ENCODE measurements at regions not wholly inside any gene's neighbourhood (a gene's known extent, or its start where the extent isn't known, plus 50 kb on each side); places are given as distances from the start of the nearest gene placed in this dataset.

DNA sequence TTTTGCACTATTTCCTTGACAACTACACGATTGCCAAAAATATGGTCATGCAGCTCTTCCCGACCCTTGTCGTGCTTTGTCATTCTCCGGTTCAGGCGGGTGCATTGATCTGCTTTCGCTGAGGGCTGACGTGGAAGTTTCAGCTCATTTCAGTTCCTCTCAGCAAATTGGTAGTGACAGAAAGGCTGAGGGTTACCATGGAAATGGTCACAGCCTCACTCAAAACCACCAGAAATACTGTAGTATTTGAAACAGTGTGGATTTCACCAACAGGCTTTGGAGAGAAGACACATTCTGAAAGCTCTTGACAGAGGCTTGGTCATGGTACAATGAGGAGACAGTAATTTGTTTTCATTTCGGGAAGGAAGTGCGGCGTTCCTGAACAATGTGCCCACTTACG, 99.7 kb upstream of the EXOC2 start:
- Histone ChIP-seq H3K4me1 (ENCODE audit: control insufficient read depth in 1 of 2, insufficient read depth in 2 of 2, low read depth in 1 of 2, low read length in 1 of 2) (peaks cover 0 to 4% of the 10 kb centered on the region in 2 experiments; a peak in 1 of 4 replicates), H2AFZ (ENCODE audit: low read depth) (no peak overlapping the region), H3K27me3 (ENCODE audit: insufficient read depth) (peaks cover 48% of the 10 kb centered on the region; the same call in 1 of the 2 replicates), H4K20me1 (ENCODE audit: insufficient read depth) (no peaks in the 10 kb centered on the region), H3K4me3 (ENCODE audit: low read depth in 2 of 2, low read length in 1 of 2) (no peak overlapping the region), H3K36me3 (replicated peaks in 1 of 2; ENCODE audit: control insufficient read depth in 1 of 2, insufficient read depth in 2 of 2, low read length in 1 of 2) (no peaks in the 10 kb centered on the region), H3K4me2 (no peak overlapping the region), H3K9me2 (no peaks in the 10 kb centered on the region), H3K9me3 (no peaks in the 10 kb centered on the region), H3F3A (replicated peaks; ENCODE audit: insufficient read depth) (no peaks in the 10 kb centered on the region), H3K9ac (no peak overlapping the region), H3K79me2 (ENCODE audit: insufficient read depth) (no peaks in the 10 kb centered on the region), H3K27ac (ENCODE audit: low read depth in 2 of 2, low read length in 1 of 2) (no peak overlapping the region)
- 55% methylated on average over 11 of the region's 11 CpGs for WGBS (ENCODE audit: low lambda C conversion rate)
- TF ChIP-seq JUND (IDR thresholded peaks at IDR 0.05) = no peak
- no peak for TF ChIP-seq FOXM1 (IDR thresholded peaks at IDR 0.05; ENCODE audit: low read depth)
- TF ChIP-seq TCF12 (IDR thresholded peaks at IDR 0.05) = no peak
- no peak for TF ChIP-seq MEF2A (IDR thresholded peaks at IDR 0.05; ENCODE audit: borderline replicate concordance, low read depth)
- TF ChIP-seq, protein P1, sequence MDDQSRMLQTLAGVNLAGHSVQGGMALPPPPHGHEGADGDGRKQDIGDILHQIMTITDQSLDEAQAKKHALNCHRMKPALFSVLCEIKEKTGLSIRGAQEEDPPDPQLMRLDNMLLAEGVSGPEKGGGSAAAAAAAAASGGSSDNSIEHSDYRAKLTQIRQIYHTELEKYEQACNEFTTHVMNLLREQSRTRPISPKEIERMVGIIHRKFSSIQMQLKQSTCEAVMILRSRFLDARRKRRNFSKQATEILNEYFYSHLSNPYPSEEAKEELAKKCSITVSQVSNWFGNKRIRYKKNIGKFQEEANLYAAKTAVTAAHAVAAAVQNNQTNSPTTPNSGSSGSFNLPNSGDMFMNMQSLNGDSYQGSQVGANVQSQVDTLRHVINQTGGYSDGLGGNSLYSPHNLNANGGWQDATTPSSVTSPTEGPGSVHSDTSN (IDR thresholded peaks at IDR 0.05) = no peak
- no peak for TF ChIP-seq EP300 (IDR thresholded peaks at IDR 0.05; ENCODE audit: borderline replicate concordance in 1 of 2, low read depth in 1 of 2, low read length in 1 of 2)
- no peak for TF ChIP-seq TEAD4 (IDR thresholded peaks at IDR 0.05; ENCODE audit: borderline replicate concordance, insufficient read depth)
- TF ChIP-seq, protein P2, sequence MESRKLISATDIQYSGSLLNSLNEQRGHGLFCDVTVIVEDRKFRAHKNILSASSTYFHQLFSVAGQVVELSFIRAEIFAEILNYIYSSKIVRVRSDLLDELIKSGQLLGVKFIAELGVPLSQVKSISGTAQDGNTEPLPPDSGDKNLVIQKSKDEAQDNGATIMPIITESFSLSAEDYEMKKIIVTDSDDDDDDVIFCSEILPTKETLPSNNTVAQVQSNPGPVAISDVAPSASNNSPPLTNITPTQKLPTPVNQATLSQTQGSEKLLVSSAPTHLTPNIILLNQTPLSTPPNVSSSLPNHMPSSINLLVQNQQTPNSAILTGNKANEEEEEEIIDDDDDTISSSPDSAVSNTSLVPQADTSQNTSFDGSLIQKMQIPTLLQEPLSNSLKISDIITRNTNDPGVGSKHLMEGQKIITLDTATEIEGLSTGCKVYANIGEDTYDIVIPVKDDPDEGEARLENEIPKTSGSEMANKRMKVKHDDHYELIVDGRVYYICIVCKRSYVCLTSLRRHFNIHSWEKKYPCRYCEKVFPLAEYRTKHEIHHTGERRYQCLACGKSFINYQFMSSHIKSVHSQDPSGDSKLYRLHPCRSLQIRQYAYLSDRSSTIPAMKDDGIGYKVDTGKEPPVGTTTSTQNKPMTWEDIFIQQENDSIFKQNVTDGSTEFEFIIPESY (IDR thresholded peaks at IDR 0.05; ENCODE audit: borderline replicate concordance, low read depth) = no peak
- TF ChIP-seq CHD2 (IDR thresholded peaks at IDR 0.05; ENCODE audit: low read length, partially characterized antibody) = no peak
- TF ChIP-seq, protein P3, sequence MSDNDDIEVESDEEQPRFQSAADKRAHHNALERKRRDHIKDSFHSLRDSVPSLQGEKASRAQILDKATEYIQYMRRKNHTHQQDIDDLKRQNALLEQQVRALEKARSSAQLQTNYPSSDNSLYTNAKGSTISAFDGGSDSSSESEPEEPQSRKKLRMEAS (IDR thresholded peaks at IDR 0.05; ENCODE audit: low read depth) = no peak
- no peak for TF ChIP-seq GATA2 (CRISPR knock-in tag; IDR thresholded peaks at IDR 0.05)
- TF ChIP-seq, protein P4, sequence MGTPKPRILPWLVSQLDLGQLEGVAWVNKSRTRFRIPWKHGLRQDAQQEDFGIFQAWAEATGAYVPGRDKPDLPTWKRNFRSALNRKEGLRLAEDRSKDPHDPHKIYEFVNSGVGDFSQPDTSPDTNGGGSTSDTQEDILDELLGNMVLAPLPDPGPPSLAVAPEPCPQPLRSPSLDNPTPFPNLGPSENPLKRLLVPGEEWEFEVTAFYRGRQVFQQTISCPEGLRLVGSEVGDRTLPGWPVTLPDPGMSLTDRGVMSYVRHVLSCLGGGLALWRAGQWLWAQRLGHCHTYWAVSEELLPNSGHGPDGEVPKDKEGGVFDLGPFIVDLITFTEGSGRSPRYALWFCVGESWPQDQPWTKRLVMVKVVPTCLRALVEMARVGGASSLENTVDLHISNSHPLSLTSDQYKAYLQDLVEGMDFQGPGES (IDR thresholded peaks at IDR 0.05; ENCODE audit: low read depth, low read length) = no peak
- no peak for TF ChIP-seq MXI1 (IDR thresholded peaks at IDR 0.05; ENCODE audit: low read depth, low read length)
- TF ChIP-seq, protein P5, sequence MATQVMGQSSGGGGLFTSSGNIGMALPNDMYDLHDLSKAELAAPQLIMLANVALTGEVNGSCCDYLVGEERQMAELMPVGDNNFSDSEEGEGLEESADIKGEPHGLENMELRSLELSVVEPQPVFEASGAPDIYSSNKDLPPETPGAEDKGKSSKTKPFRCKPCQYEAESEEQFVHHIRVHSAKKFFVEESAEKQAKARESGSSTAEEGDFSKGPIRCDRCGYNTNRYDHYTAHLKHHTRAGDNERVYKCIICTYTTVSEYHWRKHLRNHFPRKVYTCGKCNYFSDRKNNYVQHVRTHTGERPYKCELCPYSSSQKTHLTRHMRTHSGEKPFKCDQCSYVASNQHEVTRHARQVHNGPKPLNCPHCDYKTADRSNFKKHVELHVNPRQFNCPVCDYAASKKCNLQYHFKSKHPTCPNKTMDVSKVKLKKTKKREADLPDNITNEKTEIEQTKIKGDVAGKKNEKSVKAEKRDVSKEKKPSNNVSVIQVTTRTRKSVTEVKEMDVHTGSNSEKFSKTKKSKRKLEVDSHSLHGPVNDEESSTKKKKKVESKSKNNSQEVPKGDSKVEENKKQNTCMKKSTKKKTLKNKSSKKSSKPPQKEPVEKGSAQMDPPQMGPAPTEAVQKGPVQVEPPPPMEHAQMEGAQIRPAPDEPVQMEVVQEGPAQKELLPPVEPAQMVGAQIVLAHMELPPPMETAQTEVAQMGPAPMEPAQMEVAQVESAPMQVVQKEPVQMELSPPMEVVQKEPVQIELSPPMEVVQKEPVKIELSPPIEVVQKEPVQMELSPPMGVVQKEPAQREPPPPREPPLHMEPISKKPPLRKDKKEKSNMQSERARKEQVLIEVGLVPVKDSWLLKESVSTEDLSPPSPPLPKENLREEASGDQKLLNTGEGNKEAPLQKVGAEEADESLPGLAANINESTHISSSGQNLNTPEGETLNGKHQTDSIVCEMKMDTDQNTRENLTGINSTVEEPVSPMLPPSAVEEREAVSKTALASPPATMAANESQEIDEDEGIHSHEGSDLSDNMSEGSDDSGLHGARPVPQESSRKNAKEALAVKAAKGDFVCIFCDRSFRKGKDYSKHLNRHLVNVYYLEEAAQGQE (IDR thresholded peaks at IDR 0.05; ENCODE audit: low read depth, low read length) = no peak
- TF ChIP-seq NRF1 (IDR thresholded peaks at IDR 0.05; ENCODE audit: low read depth, low read length) = no peak
- TF ChIP-seq RXRA (IDR thresholded peaks at IDR 0.05; ENCODE audit: borderline replicate concordance, low read depth) = no peak
- ChIA-PET CTCF (interaction anchor here (0.6 kb wide), 1 partner anchor 217 kb away, joined by 3 read pairs; no protein-coding TSS in a partner anchor), POLR2A (no interaction called here)
- DNase-seq = no peak

Data from SK-N-SH (cell line).